GM21526 (cell line): ENCODE measurements at regions not wholly inside any gene's neighbourhood (a gene's known extent, or its start where the extent isn't known, plus 50 kb on each side); places are given as distances from the start of the nearest gene placed in this dataset.

Experiments
- ATAC-seq: cut with Tn5 transposase; IDR thresholded peaks from one replicate; pipeline ENCODE4 v1.9.1; 2021; ENCODE audit warnings: moderate library complexity; ENCODE audit not compliant: unreplicated experiment, low FRiP score

GRCh38 chr9:99427260-99427659, 205.2 kb downstream of the SEC61B start:
- no peak for ATAC-seq

DNA sequence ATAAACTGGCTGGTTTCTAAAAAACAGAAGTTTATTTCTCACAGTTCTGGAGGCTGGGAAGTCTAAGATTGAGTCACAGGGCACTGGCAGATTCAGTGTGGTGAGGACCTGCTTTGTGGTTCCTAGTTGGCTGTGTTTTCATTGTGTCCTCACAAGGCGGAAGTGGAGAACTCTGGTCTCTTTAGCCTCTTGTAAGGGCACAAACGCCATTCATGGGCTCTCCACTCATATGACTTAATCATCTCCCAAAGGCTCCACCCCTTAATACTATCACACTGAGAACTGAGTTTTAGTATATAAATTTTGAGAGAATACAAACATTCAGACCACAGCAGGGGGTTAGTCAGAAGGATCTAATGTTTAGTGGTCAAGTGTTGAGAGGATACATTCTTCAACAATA, 208.2 kb downstream of the SEC61B start:
- no peak for ATAC-seq

DNA sequence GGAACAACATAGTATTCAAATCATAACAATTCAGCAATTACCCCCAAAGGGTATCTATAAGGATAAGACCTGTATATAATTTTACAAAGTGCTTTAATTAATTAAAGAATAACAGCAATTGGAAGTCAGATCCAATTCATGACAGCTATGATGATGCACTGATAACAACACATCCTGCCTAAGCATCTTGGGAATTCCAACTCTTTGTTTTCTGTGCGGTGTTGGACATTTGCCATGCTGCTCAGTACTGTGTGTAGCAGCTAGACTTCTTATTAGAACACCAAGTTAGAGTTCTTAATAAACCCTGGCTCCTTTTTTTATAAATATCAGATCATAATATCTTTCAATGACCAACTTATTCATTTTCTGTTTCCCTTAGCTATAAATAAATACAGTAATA, 209.0 kb downstream of the SEC61B start:
- no peak for ATAC-seq

GRCh38 chr9:99432075-99432474, 210.0 kb downstream of the SEC61B start:
- no peak for ATAC-seq

- ATAC-seq, result no peak
Observed at GRCh38 chr9:99433095-99433494, 211.0 kb downstream of the SEC61B start.

DNA sequence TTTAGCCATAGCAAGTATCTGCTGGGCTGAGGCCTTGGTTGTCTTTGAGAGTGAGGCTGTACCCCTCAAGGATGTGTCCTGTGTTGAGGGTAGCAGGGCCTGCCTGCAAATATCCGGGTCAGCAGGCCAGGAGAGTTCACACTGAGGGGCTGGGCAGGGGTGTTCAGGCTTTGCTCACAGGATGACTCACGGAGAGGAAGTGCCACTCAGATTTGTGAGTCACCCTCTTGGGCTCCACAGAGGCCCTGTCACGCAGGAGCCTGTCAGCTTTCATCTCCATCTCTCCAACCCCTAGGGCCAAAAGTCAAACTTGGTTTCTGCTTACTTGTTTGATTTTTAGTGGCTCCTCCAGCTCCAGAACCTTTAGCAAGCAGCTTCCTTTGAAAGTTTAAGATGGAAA, 211.5 kb downstream of the SEC61B start:
- peak; percentile 83 for ATAC-seq

DNA sequence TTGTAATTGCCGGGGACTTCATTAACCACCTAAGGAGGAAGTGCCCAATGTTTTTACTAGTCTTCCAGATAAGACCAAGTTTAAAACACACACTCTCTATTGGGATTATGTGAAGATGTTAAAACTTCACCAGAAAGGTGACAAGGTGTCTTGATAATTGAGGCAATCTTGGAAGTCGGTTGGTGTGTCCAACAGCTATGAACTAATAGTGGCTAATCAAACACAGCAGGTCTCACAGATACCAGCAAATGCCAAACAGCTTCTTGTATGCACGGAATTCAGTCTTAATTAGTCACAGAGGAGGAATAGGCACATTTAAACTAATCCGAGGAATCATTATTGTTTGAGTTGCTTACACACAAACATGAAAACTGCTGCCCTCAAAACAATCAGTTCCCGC, 214.5 kb downstream of the SEC61B start:
- ATAC-seq, result no peak

- ATAC-seq, result no peak
Observed at GRCh38 chr9:99437145-99437544, 215.1 kb downstream of the SEC61B start.

DNA sequence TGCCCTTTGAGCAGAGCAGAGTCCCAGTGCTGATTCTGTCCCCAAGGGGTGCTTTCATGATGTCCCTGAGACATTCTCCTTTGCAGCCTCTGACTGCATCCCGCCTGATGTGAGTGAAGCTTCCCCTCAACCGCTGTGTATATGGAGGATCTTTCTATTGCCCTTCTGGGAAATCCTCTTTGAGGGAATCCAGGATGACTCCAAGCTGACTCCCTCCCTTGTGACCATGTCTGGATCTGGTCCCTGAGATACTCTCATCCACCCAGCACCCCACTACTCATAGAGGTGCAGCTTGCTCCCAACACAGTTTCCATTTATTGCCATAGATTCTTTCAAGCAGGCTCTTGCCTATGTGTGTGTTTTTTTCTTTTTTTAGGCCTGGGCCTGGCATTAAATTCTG, 216.5 kb downstream of the SEC61B start:
- ATAC-seq, result no peak

GRCh38 chr9:99441829-99442228, 219.7 kb downstream of the SEC61B start:
- no peak for ATAC-seq

- ATAC-seq, result no peak
Observed at GRCh38 chr9:99445371-99445891, 223.3 kb downstream of the SEC61B start.

DNA sequence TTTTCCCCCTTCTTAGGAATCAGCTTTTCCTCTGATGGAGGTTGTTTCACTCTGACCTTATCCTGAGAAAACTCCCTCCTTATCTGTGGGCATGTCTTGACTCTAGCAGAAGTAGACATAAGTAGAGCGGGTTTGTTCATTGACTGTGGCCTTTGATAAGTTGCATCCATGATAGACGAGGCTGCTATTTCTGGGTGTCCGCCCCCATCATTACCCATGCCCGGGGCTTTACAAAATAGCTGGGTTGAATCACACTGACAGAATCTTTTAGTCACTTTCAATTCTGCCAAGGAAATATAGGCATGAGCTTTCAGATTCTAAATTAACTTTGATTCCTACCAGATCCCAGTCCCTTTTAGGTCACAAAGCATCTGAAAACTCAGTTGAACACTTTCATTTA, 223.8 kb downstream of the SEC61B start:
- no peak for ATAC-seq

- no peak for ATAC-seq
Observed at GRCh38 chr9:99447951-99448350, 225.9 kb downstream of the SEC61B start.

- no peak for ATAC-seq
Observed at GRCh38 chr9:99449726-99450125, 227.6 kb downstream of the SEC61B start.

DNA sequence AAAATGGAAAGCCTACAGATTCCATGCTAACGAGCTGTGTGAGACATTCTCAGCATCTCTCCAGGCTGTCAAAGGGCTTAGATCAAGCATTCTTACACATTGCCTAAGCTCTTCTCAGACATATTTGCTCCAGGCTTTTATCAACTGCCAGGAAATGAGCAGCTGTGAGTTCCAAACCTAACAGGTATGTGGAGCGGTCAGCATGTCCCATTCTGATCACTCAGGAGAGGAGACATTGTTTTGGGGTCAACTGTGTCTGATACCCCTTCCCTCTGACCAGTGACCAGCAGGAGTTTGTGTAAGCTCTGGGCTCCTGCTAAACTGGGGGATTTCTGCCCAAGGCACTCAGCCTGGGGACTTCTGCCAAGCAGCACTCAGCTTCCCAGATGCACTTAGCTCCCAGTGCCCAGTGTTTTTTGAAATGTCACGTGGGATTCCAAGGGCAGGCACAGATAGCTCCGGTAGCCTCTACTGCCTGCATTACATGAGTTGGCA, 229.1 kb downstream of the SEC61B start:
- no peak for ATAC-seq

DNA sequence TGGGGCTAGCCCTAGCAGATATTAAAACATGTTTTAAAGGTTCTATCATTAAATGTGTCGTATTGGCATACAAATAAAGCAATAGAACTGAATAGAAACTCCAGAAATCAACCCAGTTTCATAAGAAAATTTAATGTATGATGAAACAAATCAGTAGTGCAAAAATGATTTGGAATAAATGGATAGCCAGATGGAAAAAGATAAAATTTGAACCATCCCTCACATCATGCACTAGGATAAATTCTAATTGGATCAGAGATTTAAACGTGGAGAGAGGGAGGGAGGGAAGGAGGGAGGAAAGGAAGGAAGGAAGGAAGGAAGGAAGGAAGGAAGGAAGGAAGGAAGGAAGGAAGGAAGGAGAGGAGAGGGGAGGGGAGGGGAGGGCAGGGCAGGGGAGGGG, 235.3 kb downstream of the SEC61B start:
- no peak for ATAC-seq

DNA sequence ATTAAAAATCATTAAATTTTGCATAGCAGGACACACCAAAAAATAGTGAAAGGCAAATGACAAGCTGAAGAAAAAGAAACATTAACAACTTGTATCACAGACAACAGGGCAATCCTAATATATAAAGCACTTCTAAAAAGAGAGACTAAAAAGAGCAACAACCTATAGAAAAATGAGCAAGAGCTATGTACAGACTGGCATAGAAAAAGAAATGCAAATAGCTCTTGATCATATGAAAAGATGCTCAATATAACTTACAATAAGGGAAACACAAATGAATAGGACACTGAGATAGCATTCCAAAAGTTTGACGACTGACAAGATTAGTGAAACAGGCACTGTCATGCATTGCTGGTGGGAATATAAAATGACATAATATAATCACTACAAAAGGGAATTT, 235.9 kb downstream of the SEC61B start:
- ATAC-seq, result no peak

- ATAC-seq, result no peak
Observed at GRCh38 chr9:99459919-99460318, 237.8 kb downstream of the SEC61B start.

GRCh38 chr9:99463131-99463530, 241.0 kb downstream of the SEC61B start:
- ATAC-seq, result no peak

- no peak for ATAC-seq
Observed at GRCh38 chr9:99464568-99464967, 242.5 kb downstream of the SEC61B start.

DNA sequence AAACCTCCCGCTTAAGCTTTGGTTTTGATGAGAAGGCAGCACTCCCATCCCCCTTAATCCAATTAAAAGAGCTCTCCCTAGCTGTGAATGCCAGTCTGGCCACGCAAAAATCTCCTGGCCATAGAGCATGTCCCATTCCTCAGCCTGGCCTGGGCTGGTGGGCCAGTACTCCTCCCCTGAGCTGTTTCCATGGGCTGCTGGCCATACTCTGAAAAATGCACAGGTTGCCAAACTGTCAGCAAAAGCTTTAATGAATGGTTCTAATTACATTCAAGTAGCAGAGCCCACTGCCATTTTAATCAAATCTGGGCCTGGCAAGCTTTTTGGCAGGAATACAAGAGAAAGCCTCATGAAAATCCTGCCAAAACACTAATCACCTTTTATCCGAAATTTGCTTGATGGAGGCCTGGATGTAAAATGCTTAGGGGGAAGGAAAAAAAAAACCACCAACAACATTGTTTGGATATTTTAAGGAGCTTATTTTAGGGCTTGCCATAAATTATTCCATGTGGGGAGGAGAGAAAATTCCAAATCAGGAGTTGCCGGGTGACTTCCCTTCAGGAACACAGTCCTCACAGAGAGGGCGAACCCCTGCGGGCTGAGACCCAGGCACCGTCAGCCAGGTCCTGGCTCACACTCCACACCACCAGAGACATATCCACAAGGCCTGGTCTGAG, 243.3 kb downstream of the SEC61B start:
- no peak for ATAC-seq

DNA sequence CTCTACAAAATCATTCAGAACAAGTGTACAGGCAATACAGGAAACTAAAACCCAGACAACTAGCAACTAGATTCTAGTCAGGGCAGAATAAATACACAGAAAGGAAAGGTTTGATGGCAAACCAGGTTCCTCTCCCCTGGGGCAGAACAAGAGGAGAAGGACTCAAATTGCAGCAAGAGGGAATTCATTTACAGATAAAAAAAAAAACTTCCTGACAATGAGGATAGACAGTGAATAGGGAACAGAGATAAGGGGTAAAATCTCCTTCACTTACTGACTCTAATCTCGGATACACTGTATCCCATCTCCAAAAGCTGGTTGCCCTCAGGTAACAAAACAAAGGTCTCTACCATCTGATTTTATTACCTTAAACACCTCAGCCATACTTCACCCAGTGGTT, 244.0 kb downstream of the SEC61B start:
- no peak for ATAC-seq

DNA sequence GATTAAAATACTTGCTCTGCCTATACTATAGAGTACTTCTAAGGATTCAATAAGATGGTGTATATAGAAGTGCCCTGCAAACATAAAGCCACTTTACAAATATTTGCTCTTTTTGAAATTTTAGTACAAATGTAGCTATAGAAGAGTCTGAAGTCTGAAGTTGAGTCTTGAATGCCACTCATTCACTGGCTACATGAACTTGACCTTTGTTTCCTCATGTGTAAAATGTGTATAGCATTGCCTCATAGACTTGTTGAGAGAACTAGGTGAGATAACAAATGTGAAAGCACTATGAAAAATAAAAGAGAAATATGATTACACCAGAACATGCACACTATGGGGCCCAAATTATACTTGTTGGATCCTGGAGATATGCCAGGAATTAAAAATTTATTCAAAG, 244.7 kb downstream of the SEC61B start:
- no peak for ATAC-seq
